ENCODE measurements at regions not wholly inside any gene's neighbourhood (a gene's known extent, or its start where the extent isn't known, plus 50 kb on each side); places are given as distances from the start of the nearest gene placed in this dataset.
"Not testable (repeated sequence)": the region's sequence is repeated elsewhere in the genome, so short reads cannot be mapped to it uniquely, and the experiment has no call there.

DNA sequence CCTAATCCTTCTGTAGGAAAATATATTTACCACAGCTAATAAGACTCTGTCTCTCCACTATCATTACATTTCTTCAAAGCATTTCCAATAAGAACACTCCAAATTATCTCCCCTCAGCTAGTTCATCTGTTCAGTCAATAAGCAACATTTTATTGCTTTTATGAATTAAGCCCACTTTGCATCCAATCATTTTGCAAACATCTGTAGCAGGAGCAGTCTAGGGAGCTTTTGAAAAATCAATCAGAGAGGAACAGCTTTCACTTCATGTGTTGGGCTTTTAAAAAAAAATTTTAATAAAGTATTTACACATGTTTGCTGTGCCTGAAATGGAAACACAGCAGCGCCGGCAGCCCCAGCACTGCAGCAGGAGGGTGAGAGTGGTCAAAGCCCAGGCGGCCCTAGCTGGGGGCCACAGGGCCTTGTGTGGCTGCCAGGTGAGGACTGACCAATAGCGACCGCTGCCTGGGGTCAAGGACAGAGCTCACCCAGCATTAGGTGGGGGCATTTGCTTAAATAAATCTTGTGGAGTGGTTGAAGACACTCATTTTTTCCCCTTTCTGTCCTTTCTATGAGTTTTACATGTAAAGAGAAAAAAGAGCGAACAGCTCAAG lies 250.7 kb downstream of the RNF144A start:
- Histone ChIP-seq H3K4me3 (ENCODE audit: low read depth in 1 of 2, low read length in 1 of 2) (no peak overlapping the region), H3K36me3 (no peaks in the 10 kb centered on the region), H3K27me3 (no peaks in the 10 kb centered on the region), H3K4me1 (ENCODE audit: control insufficient read depth in 1 of 2, insufficient read depth in 1 of 2, low read depth in 1 of 2, low read length in 1 of 2) (no peaks in the 10 kb centered on the region), H3K27ac (no peak overlapping the region), H3K9me3 (no peaks in the 10 kb centered on the region)
- TF ChIP-seq, protein P1, sequence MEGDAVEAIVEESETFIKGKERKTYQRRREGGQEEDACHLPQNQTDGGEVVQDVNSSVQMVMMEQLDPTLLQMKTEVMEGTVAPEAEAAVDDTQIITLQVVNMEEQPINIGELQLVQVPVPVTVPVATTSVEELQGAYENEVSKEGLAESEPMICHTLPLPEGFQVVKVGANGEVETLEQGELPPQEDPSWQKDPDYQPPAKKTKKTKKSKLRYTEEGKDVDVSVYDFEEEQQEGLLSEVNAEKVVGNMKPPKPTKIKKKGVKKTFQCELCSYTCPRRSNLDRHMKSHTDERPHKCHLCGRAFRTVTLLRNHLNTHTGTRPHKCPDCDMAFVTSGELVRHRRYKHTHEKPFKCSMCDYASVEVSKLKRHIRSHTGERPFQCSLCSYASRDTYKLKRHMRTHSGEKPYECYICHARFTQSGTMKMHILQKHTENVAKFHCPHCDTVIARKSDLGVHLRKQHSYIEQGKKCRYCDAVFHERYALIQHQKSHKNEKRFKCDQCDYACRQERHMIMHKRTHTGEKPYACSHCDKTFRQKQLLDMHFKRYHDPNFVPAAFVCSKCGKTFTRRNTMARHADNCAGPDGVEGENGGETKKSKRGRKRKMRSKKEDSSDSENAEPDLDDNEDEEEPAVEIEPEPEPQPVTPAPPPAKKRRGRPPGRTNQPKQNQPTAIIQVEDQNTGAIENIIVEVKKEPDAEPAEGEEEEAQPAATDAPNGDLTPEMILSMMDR (IDR thresholded peaks at IDR 0.05), result no peak

DNA sequence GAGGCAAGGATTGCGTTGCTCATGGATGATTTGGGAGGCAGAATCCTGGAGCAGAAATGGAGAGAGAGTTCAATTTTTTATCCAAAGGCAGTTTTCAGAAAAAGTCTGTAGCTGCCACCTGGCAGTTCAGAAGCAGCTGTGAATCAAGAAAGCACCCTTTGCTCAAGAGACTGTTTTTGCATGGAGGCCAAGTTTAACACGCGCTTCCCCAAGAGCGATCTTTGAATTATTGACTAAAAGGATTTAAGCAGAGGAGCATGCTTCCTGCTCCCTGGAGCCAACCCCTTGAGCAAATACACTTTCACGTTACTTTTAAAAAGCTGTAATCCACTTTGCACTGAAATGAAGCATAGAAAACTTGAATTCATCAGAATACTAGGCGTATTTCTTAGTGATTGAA lies 252.4 kb downstream of the RNF144A start:
- no peaks in the 10 kb centered on the region for H3K9me3 ChIP-seq
- TF ChIP-seq, protein P1 (IDR thresholded peaks at IDR 0.05), result no peak
- no peaks in the 10 kb centered on the region for H3K4me1 ChIP-seq (ENCODE audit: control insufficient read depth in 1 of 2, insufficient read depth in 1 of 2, low read depth in 1 of 2, low read length in 1 of 2)
- H3K36me3 ChIP-seq, result no peaks in the 10 kb centered on the region
- H3K4me3 ChIP-seq (ENCODE audit: low read depth in 1 of 2, low read length in 1 of 2), result no peak overlapping the region
- H3K27ac ChIP-seq, result no peak overlapping the region
- H3K27me3 ChIP-seq, result no peaks in the 10 kb centered on the region

DNA sequence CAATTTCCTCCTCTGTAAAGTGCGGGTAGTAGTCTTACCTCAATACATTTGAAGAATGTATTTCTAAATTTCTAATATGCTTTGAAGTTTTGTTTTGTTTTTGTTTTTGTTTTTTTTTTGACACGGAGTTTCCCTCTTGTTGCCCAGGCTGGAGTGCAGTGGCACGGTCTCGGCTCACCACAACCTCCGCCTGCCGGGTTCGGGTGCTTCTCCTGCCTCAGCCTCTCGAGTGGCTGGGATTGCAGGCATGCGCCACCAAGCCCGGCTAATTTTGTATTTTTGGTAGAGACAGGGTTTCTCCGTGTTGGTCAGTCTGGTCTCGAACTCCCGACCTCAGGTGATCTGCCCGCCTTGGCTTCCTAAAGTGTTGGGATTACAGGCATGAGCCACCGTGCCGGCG lies 261.8 kb downstream of the RNF144A start:
- H3K9me3 ChIP-seq; H3K27ac ChIP-seq; H3K4me1 ChIP-seq (ENCODE audit: control insufficient read depth in 1 of 2, insufficient read depth in 1 of 2, low read depth in 1 of 2, low read length in 1 of 2); H3K4me3 ChIP-seq (ENCODE audit: low read depth in 1 of 2, low read length in 1 of 2); H3K36me3 ChIP-seq; H3K27me3 ChIP-seq: not testable (repeated sequence)

DNA sequence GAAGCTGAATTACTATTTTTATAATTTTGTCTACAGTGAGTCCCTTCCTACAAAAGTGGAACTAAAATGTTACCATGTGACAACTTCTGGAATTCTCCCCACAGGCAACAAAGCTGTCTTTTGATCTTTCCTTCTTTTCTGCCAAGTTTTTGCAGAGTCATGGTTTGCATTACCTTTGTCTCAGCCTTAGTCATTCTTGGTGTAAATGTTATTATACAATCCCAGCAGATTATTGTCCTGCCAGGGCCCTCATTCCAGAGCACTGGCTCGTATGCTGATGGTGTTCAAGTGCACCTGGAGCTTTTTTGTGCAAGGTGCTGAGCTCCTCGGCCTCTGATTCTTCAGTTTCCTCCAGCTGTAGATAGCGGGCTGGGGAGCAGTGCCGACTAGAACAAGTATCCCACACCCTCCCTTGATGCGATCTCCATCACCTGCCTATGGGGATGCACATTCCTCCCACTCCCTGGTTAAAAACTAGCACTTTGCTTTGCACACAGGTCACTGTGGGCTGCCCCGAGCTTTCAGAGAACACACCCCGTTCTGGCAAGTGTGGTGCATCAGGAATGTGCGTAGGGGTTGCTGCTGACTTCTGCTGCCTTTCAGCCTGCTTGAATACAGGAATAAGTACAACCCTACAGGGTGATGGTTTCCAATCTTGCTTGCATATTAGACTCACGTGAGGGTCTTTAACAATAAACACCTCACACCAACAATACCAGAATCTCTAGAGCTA lies 263.6 kb downstream of the RNF144A start:
- Histone ChIP-seq H3K4me1 (ENCODE audit: control insufficient read depth in 1 of 2, insufficient read depth in 1 of 2, low read depth in 1 of 2, low read length in 1 of 2) (no peaks in the 10 kb centered on the region), H3K27ac (no peak overlapping the region), H3K9me3 (no peaks in the 10 kb centered on the region), H3K27me3 (no peaks in the 10 kb centered on the region), H3K4me3 (ENCODE audit: low read depth in 1 of 2, low read length in 1 of 2) (no peak overlapping the region), H3K36me3 (no peaks in the 10 kb centered on the region)
- TF ChIP-seq, protein P1 (IDR thresholded peaks at IDR 0.05), result no peak

DNA sequence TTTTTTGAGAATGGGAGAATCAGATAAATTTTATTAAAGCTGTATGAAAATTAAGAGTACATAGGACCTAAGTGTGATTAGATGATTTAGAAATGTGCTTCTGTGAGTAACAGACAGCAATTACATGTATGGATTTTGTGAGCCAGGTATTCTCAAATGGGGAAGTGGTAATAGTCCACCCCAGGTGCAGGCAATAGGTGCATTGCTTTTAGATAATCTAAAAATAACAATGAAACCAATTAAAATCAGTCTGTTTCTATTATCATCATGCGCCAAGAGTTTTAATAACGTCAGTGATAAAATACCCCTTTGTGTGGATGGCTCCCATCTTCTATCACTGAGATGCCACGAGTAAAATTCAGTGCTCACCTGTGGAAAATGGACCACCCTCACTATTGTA lies 265.3 kb downstream of the RNF144A start:
- Histone ChIP-seq H3K27me3 (no peaks in the 10 kb centered on the region), H3K36me3 (no peaks in the 10 kb centered on the region)

DNA sequence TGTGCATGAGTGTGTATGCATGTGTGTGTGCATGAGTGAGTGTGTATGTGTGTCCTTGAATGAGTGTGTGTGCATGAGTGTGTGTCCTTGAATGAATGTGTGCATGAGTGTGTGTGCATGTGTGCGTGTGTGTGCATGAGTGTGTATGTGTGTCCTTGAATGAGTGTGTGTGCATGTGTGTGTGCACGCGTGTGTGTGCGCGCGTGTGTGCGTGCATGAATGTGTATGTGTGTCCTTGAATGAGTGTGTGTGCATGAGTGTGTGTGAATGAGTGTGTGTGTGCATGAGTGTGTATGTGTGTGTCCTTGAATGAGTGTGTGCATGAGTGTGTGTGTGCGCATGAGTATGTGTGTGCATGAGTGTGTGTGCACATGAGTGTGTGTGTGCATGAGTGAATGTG lies 271.9 kb downstream of the RNF144A start:
- TF ChIP-seq, protein P1 (IDR thresholded peaks at IDR 0.05), result no peak
- no peaks in the 10 kb centered on the region for H3K4me1 ChIP-seq (ENCODE audit: control insufficient read depth in 1 of 2, insufficient read depth in 1 of 2, low read depth in 1 of 2, low read length in 1 of 2)
- H3K27ac ChIP-seq, result no peak overlapping the region
- H3K4me3 ChIP-seq (ENCODE audit: low read depth in 1 of 2, low read length in 1 of 2), result no peak overlapping the region
- no peaks in the 10 kb centered on the region for H3K27me3 ChIP-seq
- H3K36me3 ChIP-seq, result no peaks in the 10 kb centered on the region
- no peaks in the 10 kb centered on the region for H3K9me3 ChIP-seq

More for the DNA sequence above, 265.3 kb downstream of the RNF144A start:
- no peaks in the 10 kb centered on the region for H3K4me1 ChIP-seq (ENCODE audit: control insufficient read depth in 1 of 2, insufficient read depth in 1 of 2, low read depth in 1 of 2, low read length in 1 of 2)
- TF ChIP-seq, protein P1 (IDR thresholded peaks at IDR 0.05), result no peak
- H3K9me3 ChIP-seq, result no peaks in the 10 kb centered on the region
- no peak overlapping the region for H3K4me3 ChIP-seq (ENCODE audit: low read depth in 1 of 2, low read length in 1 of 2)
- H3K27ac ChIP-seq, result no peak overlapping the region
